ENCODE measurements at regions not wholly inside any gene's neighbourhood (a gene's known extent, or its start where the extent isn't known, plus 50 kb on each side); places are given as distances from the start of the nearest gene placed in this dataset.

- ATAC-seq: no peak
- no peak for TF ChIP-seq ZFP30 (CRISPR knock-in tag; IDR thresholded peaks at IDR 0.05)
- TF ChIP-seq ZC3H10 (CRISPR knock-in tag; IDR thresholded peaks at IDR 0.05): no peak
- no peak for TF ChIP-seq POU6F1 (CRISPR knock-in tag; IDR thresholded peaks at IDR 0.05; ENCODE audit: borderline replicate concordance, low read depth)
- no peak for TF ChIP-seq ESRRG (CRISPR knock-in tag; IDR thresholded peaks at IDR 0.05)
- TF ChIP-seq ZNF565 (CRISPR knock-in tag; conservative IDR thresholded peaks at IDR 0.05; ENCODE audit: low read depth): no peak
- no peak for TF ChIP-seq ISL1 (CRISPR knock-in tag; IDR thresholded peaks at IDR 0.05)
- TF ChIP-seq TSHZ2 (CRISPR knock-in tag; IDR thresholded peaks at IDR 0.05): no peak
- no peak for TF ChIP-seq ZNF8 (CRISPR knock-in tag; IDR thresholded peaks at IDR 0.05)
- no peak for TF ChIP-seq CSDC2 (CRISPR knock-in tag; IDR thresholded peaks at IDR 0.05)
- no peak for TF ChIP-seq ZNF70 (CRISPR knock-in tag; IDR thresholded peaks at IDR 0.05)
- TF ChIP-seq OSR1 (CRISPR knock-in tag; IDR thresholded peaks at IDR 0.05): no peak
- TF ChIP-seq PATZ1 (CRISPR knock-in tag; IDR thresholded peaks at IDR 0.05; ENCODE audit: borderline replicate concordance): no peak
- no peak for TF ChIP-seq BACH2 (CRISPR knock-in tag; IDR thresholded peaks at IDR 0.05; ENCODE audit: borderline replicate concordance)
- no peak for TF ChIP-seq ZFP3 (CRISPR knock-in tag; IDR thresholded peaks at IDR 0.05)
- TF ChIP-seq PPARA (CRISPR knock-in tag; IDR thresholded peaks at IDR 0.05; ENCODE audit: borderline replicate concordance): no peak
- TF ChIP-seq TOX (CRISPR knock-in tag; IDR thresholded peaks at IDR 0.05; ENCODE audit: borderline replicate concordance): no peak
- TF ChIP-seq TCF4 (CRISPR knock-in tag; IDR thresholded peaks at IDR 0.05; ENCODE audit: borderline replicate concordance): no peak
- no peak for TF ChIP-seq ARNTL (CRISPR knock-in tag; IDR thresholded peaks at IDR 0.05; ENCODE audit: borderline replicate concordance, low read depth)
- no peak for TF ChIP-seq SNAI2 (CRISPR knock-in tag; IDR thresholded peaks at IDR 0.05)
Observed at GRCh38 chr2:117723483-117723882, 91.0 kb upstream of the DDX18 start.

- TF ChIP-seq GLIS3 (CRISPR knock-in tag; IDR thresholded peaks at IDR 0.05) (no peak), PPARA (CRISPR knock-in tag; IDR thresholded peaks at IDR 0.05; ENCODE audit: borderline replicate concordance) (no peak), POU6F1 (CRISPR knock-in tag; IDR thresholded peaks at IDR 0.05; ENCODE audit: borderline replicate concordance, low read depth) (no peak), ZNF565 (CRISPR knock-in tag; conservative IDR thresholded peaks at IDR 0.05; ENCODE audit: low read depth) (no peak), BACH2 (CRISPR knock-in tag; IDR thresholded peaks at IDR 0.05; ENCODE audit: borderline replicate concordance) (no peak), ZFP30 (CRISPR knock-in tag; IDR thresholded peaks at IDR 0.05) (no peak), PATZ1 (CRISPR knock-in tag; IDR thresholded peaks at IDR 0.05; ENCODE audit: borderline replicate concordance) (no peak), CREB5 (CRISPR knock-in tag; IDR thresholded peaks at IDR 0.05; ENCODE audit: low read depth) (no peak), ZNF8 (CRISPR knock-in tag; IDR thresholded peaks at IDR 0.05) (no peak), TCF4 (CRISPR knock-in tag; IDR thresholded peaks at IDR 0.05; ENCODE audit: borderline replicate concordance) (no peak), CSDC2 (CRISPR knock-in tag; IDR thresholded peaks at IDR 0.05) (no peak), TSHZ2 (CRISPR knock-in tag; IDR thresholded peaks at IDR 0.05) (no peak), ESRRG (CRISPR knock-in tag; IDR thresholded peaks at IDR 0.05) (no peak), ISL1 (CRISPR knock-in tag; IDR thresholded peaks at IDR 0.05) (no peak), ZNF70 (CRISPR knock-in tag; IDR thresholded peaks at IDR 0.05) (no peak)
- no peak for ATAC-seq
Observed at GRCh38 chr2:117723888-117724434, 90.5 kb upstream of the DDX18 start.
